IMR-90 (cell line): ENCODE measurements at regions not wholly inside any gene's neighbourhood (a gene's known extent, or its start where the extent isn't known, plus 50 kb on each side); places are given as distances from the start of the nearest gene placed in this dataset.

Source experiments
- ATAC-seq: fragments of 200-7000 bp; cut with Tn5 transposase; 2 replicates; pipeline ENCODE4 v1.9.1; 2020; ENCODE audit warnings: low read depth, mild to moderate bottlenecking, moderate library complexity
- BruUV-seq: library from RNA; stranded (reverse); fragments of 400-500 nt; replicated peaks from 2 replicates; lab custom pipeline; 2021; lab: Mats Ljungman, UMichigan
- CTCF ChIA-PET: fragments of 300-600 bp; formaldehyde crosslinking; extraction: SDS; loops from one replicate; lab custom pipeline; 2021; ENCODE audit warnings: antibody characterized with exemption; lab: Yijun Ruan, JAX
- POLR2A ChIA-PET: fragments of 300-600 bp; sonication (Branson Sonifier 250); formaldehyde crosslinking; loops from one replicate; lab custom pipeline; 2022; ENCODE audit warnings: antibody characterized with exemption; ENCODE audit not compliant: unreplicated experiment; lab: Charles Lee
- DNase-seq: peaks from one replicate; pipeline ENCODE4 v3.0.0; 2013
- H2AFZ ChIP-seq: replicated peaks from 2 replicates; pipeline ENCODE3; 2013; ENCODE audit warnings: low read length, mild to moderate bottlenecking; ENCODE audit not compliant: poor library complexity
- H2AK5ac ChIP-seq: 2 replicates; pipeline ENCODE4 v1.6.1; 2013; ENCODE audit warnings: low read depth, low read length, inconsistent platforms
- H2AK9ac ChIP-seq: replicated peaks from 2 replicates; pipeline ENCODE3; 2013; ENCODE audit warnings: mild to moderate bottlenecking, low read depth, low read length, moderate library complexity; ENCODE audit not compliant: poor library complexity
- H2BK120ac ChIP-seq: 2 replicates; pipeline ENCODE4 v1.6.1; 2013; ENCODE audit warnings: low read depth, low read length, inconsistent platforms
- H2BK15ac ChIP-seq: 3 replicates; pipeline ENCODE4 v1.6.1; 2013; ENCODE audit warnings: low read depth, low read length, inconsistent platforms
- H2BK20ac ChIP-seq: 2 replicates; pipeline ENCODE4 v1.6.1; 2013; ENCODE audit warnings: low read depth, mild to moderate bottlenecking, inconsistent platforms, low read length, moderate library complexity
- H2BK5ac ChIP-seq: 2 replicates; pipeline ENCODE4 v1.6.1; 2013; ENCODE audit warnings: mild to moderate bottlenecking, low read depth, low read length, inconsistent platforms; ENCODE audit not compliant: poor library complexity, severe bottlenecking
- H3K14ac ChIP-seq: replicated peaks from 2 replicates; pipeline ENCODE4 v1.6.1; 2013; ENCODE audit warnings: low read depth, low read length, inconsistent platforms
- H3K18ac ChIP-seq: 2 replicates; pipeline ENCODE4 v1.6.1; 2013; ENCODE audit warnings: low read depth, low read length, control low read depth
- H3K23ac ChIP-seq: 2 replicates; pipeline ENCODE4 v1.6.1; 2013; ENCODE audit warnings: low read depth, low read length, inconsistent platforms
- H3K27ac ChIP-seq: 2 replicates; pipeline ENCODE4 v1.5.1; 2013; ENCODE audit warnings: mild to moderate bottlenecking, control low read depth, low read length; ENCODE audit not compliant: insufficient read depth
- H3K27me3 ChIP-seq: 2 replicates; pipeline ENCODE4 v1.6.1; 2013; ENCODE audit warnings: low read length; ENCODE audit not compliant: control insufficient read depth, insufficient read depth
- H3K36me3 ChIP-seq: 2 replicates; pipeline ENCODE4 v1.6.1; 2013; ENCODE audit warnings: low read length, mixed read lengths; ENCODE audit not compliant: control insufficient read depth, insufficient read depth
- H3K4ac ChIP-seq: 2 replicates; pipeline ENCODE4 v1.6.1; 2013; ENCODE audit warnings: low read depth, low read length, inconsistent platforms
- H3K4me1 ChIP-seq: 2 replicates; pipeline ENCODE4 v1.6.1; 2013; ENCODE audit warnings: low read length, mixed read lengths; ENCODE audit not compliant: control insufficient read depth, insufficient read depth
- H3K4me2 ChIP-seq: 2 replicates; pipeline ENCODE4 v1.6.1; 2013; ENCODE audit warnings: low read depth, mild to moderate bottlenecking, control low read depth, low read length, moderate library complexity
- H3K4me3 ChIP-seq: 2 replicates; pipeline ENCODE4 v1.5.1; 2013; ENCODE audit warnings: low read depth, mild to moderate bottlenecking, control low read depth, low read length, moderate library complexity; ENCODE audit not compliant: insufficient read depth
- H3K56ac ChIP-seq: 2 replicates; pipeline ENCODE4 v1.6.1; 2013; ENCODE audit warnings: low read length, inconsistent platforms; ENCODE audit not compliant: insufficient read depth; ENCODE audit errors: extremely low read depth
- H3K79me1 ChIP-seq, 2 experiments: 2 replicates each; pipeline ENCODE4 v1.6.1; 2013; ENCODE audit warnings: low read length in 2 of 2, inconsistent platforms in 1 of 2, low read depth in 1 of 2
- H3K9ac ChIP-seq: 2 replicates; pipeline ENCODE4 v1.6.1; 2013; ENCODE audit warnings: low read depth, low read length, control low read depth
- H3K9me1 ChIP-seq: 2 replicates; pipeline ENCODE4 v1.6.1; 2013; ENCODE audit warnings: low read length, inconsistent platforms; ENCODE audit not compliant: insufficient read depth
- H3K9me3 ChIP-seq: 2 replicates; pipeline ENCODE4 v1.6.1; 2013; ENCODE audit warnings: low read length; ENCODE audit not compliant: control insufficient read depth, insufficient read depth
- H4K20me1 ChIP-seq: 2 replicates; pipeline ENCODE4 v1.6.1; 2013; ENCODE audit warnings: low read length, inconsistent platforms; ENCODE audit not compliant: insufficient read depth
- H4K5ac ChIP-seq: 2 replicates; pipeline ENCODE4 v1.6.1; 2013; ENCODE audit warnings: mild to moderate bottlenecking, low read depth, low read length, control low read depth
- H4K8ac ChIP-seq, 2 experiments: 2 replicates each; pipeline ENCODE4 v1.6.1; 2013; ENCODE audit warnings: low read depth in 2 of 2, low read length in 2 of 2, control low read depth in 1 of 2, inconsistent platforms in 1 of 2
- H4K91ac ChIP-seq: 2 replicates; pipeline ENCODE4 v1.6.1; 2013; ENCODE audit warnings: low read depth, low read length, inconsistent platforms; ENCODE audit not compliant: insufficient read depth
- BHLHE40 ChIP-seq: fragments of 150-350 bp; IDR thresholded peaks from 2 replicates; pipeline ENCODE4 v1.6.1; 2016; ENCODE audit warnings: mild to moderate bottlenecking, low read depth, low read length
- CEBPB ChIP-seq: IDR thresholded peaks from 2 replicates; pipeline ENCODE4 v1.6.1; 2012; ENCODE audit warnings: low read depth, low read length, improper control_type of control experiment
- CHD1 ChIP-seq: IDR thresholded peaks from 2 replicates; pipeline ENCODE4 v1.6.1; 2012; ENCODE audit warnings: low read depth, low read length, improper control_type of control experiment
- CTCF ChIP-seq: conservative IDR thresholded peaks from 2 replicates; pipeline ENCODE4 v1.5.1; 2012; ENCODE audit warnings: mild to moderate bottlenecking, low read depth, low read length, improper control_type of control experiment
- ELK1 ChIP-seq: fragments of 150-350 bp; IDR thresholded peaks from 2 replicates; pipeline ENCODE4 v1.6.1; 2016; ENCODE audit warnings: low read depth, mild to moderate bottlenecking, low read length, moderate library complexity, borderline replicate concordance
- FOS ChIP-seq: fragments of 150-350 bp; IDR thresholded peaks from 2 replicates; pipeline ENCODE4 v1.6.1; 2016; ENCODE audit warnings: low read depth, low read length
- MAFK ChIP-seq: IDR thresholded peaks from 2 replicates; pipeline ENCODE4 v1.6.1; 2012; ENCODE audit warnings: low read depth, low read length, improper control_type of control experiment
- NFE2L2 ChIP-seq: fragments of 150-350 bp; IDR thresholded peaks from 2 replicates; pipeline ENCODE4 v1.6.1; 2016; ENCODE audit warnings: low read depth, mild to moderate bottlenecking, low read length
- POLR2A ChIP-seq: IDR thresholded peaks from 2 replicates; pipeline ENCODE4 v1.6.1; 2012; ENCODE audit warnings: mild to moderate bottlenecking, low read depth, low read length
- RAD21 ChIP-seq: IDR thresholded peaks from 2 replicates; pipeline ENCODE4 v1.6.1; 2012; ENCODE audit warnings: low read length, improper control_type of control experiment
- RCOR1 ChIP-seq: IDR thresholded peaks from 2 replicates; pipeline ENCODE4 v1.6.1; 2012; ENCODE audit warnings: mild to moderate bottlenecking, low read length, improper control_type of control experiment; ENCODE audit not compliant: insufficient replicate concordance
- RFX5 ChIP-seq: IDR thresholded peaks from 2 replicates; pipeline ENCODE4 v1.8.0; 2012; ENCODE audit warnings: low read depth, mild to moderate bottlenecking, low read length, moderate library complexity
- WGBS, 2 experiments: methylation state at CpG; one replicate each; pipeline versions ENCODE4 v1.1.5 to v1.1.7; 2013; ENCODE audit warnings: missing lambda C conversion rate in 2 of 2; ENCODE audit not compliant: insufficient read length in 1 of 2; ENCODE audit errors: extremely low coverage in 2 of 2; 5-methylcytosine and 5-hydroxymethylcytosine counted together
- dilution Hi-C: fragments of 300-500 bp; cut with HindIII; formaldehyde crosslinking; loops from one replicate; pipeline ENCODE4 v1.14.3; 2018; ENCODE audit warnings: low sequenced_read_pairs; ENCODE audit not compliant: unreplicated experiment
- in situ Hi-C: fragments of 300-500 bp; cut with MboI; formaldehyde crosslinking; loops from 3 replicates; pipeline ENCODE4 v1.14.3; 2019; ENCODE audit warnings: low sequenced_read_pairs, inconsistent platforms, mixed read lengths
- intact Hi-C: fragments of 100-400 bp; cut with micrococcal nuclease; formaldehyde crosslinking; loops from 2 replicates; pipeline ENCODE4 v1.10.0; 2022

- Histone ChIP-seq H3K14ac (no peak overlapping the region), H3K4ac (no peak overlapping the region), H2AFZ (no peak overlapping the region), H3K27me3 (no peaks in the 10 kb centered on the region), H3K27ac (no peak overlapping the region), H2BK20ac (no peak overlapping the region), H3K4me3 (no peak overlapping the region), H4K91ac (no peak overlapping the region), H3K36me3 (no peaks in the 10 kb centered on the region), H3K23ac (no peak overlapping the region), H3K56ac (no peak overlapping the region), H2AK5ac (no peak overlapping the region), H4K5ac (no peak overlapping the region), H4K8ac (no peak overlapping the region), H3K4me1 (no peaks in the 10 kb centered on the region), H2BK120ac (no peak overlapping the region), H3K9me3 (peaks cover 30% of the 10 kb centered on the region), H3K18ac (no peak overlapping the region), H3K4me2 (no peak overlapping the region), H2BK15ac (no peak overlapping the region), H3K9ac (no peak overlapping the region), H2AK9ac (no peak overlapping the region), H3K79me1 (no peaks in the 10 kb centered on the region), H4K20me1 (no peaks in the 10 kb centered on the region), H3K9me1 (no peaks in the 10 kb centered on the region), H2BK5ac (no peak overlapping the region)
- no TSS peak for BruUV-seq
- dilution Hi-C loops = no loop called here
- no peak for TF ChIP-seq RAD21
- no peak for TF ChIP-seq RFX5
- no peak; the same call in 1 of the 2 replicates for TF ChIP-seq CTCF
- no peak for TF ChIP-seq BHLHE40
- no peak for TF ChIP-seq MAFK
- TF ChIP-seq CHD1 = no peak
- no peak for TF ChIP-seq ELK1
- TF ChIP-seq FOS = no peak
- TF ChIP-seq RCOR1 = no peak
- TF ChIP-seq CEBPB = no peak
- TF ChIP-seq NFE2L2 = no peak
- no peak for TF ChIP-seq POLR2A
- no CpG with 5 or more reads among the region's 1 CpG for WGBS, 2 experiments
- in situ Hi-C loops = no loop called here
- CTCF ChIA-PET = no interaction called here
- DNase-seq (no peak), ATAC-seq (no peak)
- intact Hi-C loops = no loop called here
- POLR2A ChIA-PET = no interaction called here
These were observed 309.8 kb downstream of the SHANK2 start for GRCh38 chr11:70942593-70942992.
